Fibroblast of villous mesenchyme (primary cell): ENCODE measurements at regions not wholly inside any gene's neighbourhood (a gene's known extent, or its start where the extent isn't known, plus 50 kb on each side); places are given as distances from the start of the nearest gene placed in this dataset.

ENCODE experiments used
- DNase-seq: peaks from one replicate; pipeline ENCODE4 v3.0.0-alpha.2; 2010; ENCODE audit warnings: low read depth
- H3K4me3 ChIP-seq: 2 replicates; pipeline ENCODE4 v1.5.1; 2011; ENCODE audit warnings: low read depth, mild to moderate bottlenecking, low read length
- CTCF ChIP-seq: IDR thresholded peaks from 2 replicates; pipeline ENCODE4 v1.5.1; 2012; ENCODE audit warnings: low read depth, mild to moderate bottlenecking, low read length; ENCODE audit not compliant: insufficient read depth

GRCh38 chr2:120915670-120916069, 180.0 kb downstream of the GLI2 start:
- H3K4me3 ChIP-seq, result no peak overlapping the region
- DNase-seq, result no peak
- TF ChIP-seq CTCF, result no peak

GRCh38 chr2:120916446-120916845, 180.8 kb downstream of the GLI2 start:
- TF ChIP-seq CTCF, result no peak
- no peak for DNase-seq
- no peak overlapping the region for H3K4me3 ChIP-seq

- no peak overlapping the region for H3K4me3 ChIP-seq
- TF ChIP-seq CTCF, result no peak
- DNase-seq, result peak; percentile 94
Observed at GRCh38 chr2:120917886-120918285, 182.2 kb downstream of the GLI2 start.

GRCh38 chr2:120919216-120919615, 183.5 kb downstream of the GLI2 start:
- TF ChIP-seq CTCF, result no peak
- DNase-seq, result no peak
- H3K4me3 ChIP-seq, result no peak overlapping the region

GRCh38 chr2:120919771-120920453, 184.2 kb downstream of the GLI2 start:
- TF ChIP-seq CTCF, result no peak
- no peak overlapping the region for H3K4me3 ChIP-seq
- DNase-seq, result peak; percentile 82

GRCh38 chr2:120920454-120921148, 184.9 kb downstream of the GLI2 start:
- TF ChIP-seq CTCF, result no peak
- H3K4me3 ChIP-seq, result no peak overlapping the region
- no peak for DNase-seq

- no peak for DNase-seq
- no peak overlapping the region for H3K4me3 ChIP-seq
- no peak for TF ChIP-seq CTCF
Observed at GRCh38 chr2:120921457-120921856, 185.8 kb downstream of the GLI2 start.
